CD4-positive, alpha-beta memory T cell (primary cell): ENCODE measurements at regions not wholly inside any gene's neighbourhood (a gene's known extent, or its start where the extent isn't known, plus 50 kb on each side); places are given as distances from the start of the nearest gene placed in this dataset.

Source experiments
- CTCF ChIA-PET: fragments of 350-600 bp; sonication (Branson Sonifier 250); formaldehyde crosslinking; loops from one replicate; lab custom pipeline; 2021; ENCODE audit warnings: inconsistent platforms; ENCODE audit not compliant: partially characterized antibody; lab: Charles Lee
- POLR2A ChIA-PET: fragments of 350-600 bp; sonication (Branson Sonifier 250); formaldehyde crosslinking; loops from one replicate; lab custom pipeline; 2021; ENCODE audit not compliant: partially characterized antibody; lab: Charles Lee
- DNase-seq, 5 donors: peaks; one replicate each; pipeline versions ENCODE4 v3.0.0 to v3.0.0-alpha.2; 2020 to 2022; ENCODE audit warnings: mixed read lengths in 1 of 5
- H3K27ac ChIP-seq: one replicate; pipeline ENCODE4 v1.7.0; 2013; ENCODE audit warnings: low read depth, low read length
- H3K27me3 ChIP-seq: 2 replicates; pipeline ENCODE4 v1.7.0; 2013; ENCODE audit warnings: mild to moderate bottlenecking, low read length, moderate library complexity; ENCODE audit not compliant: insufficient read depth
- H3K36me3 ChIP-seq: 2 replicates; pipeline ENCODE4 v1.7.0; 2013; ENCODE audit warnings: mild to moderate bottlenecking, low read length, moderate library complexity; ENCODE audit not compliant: insufficient read depth
- H3K4me1 ChIP-seq: 2 replicates; pipeline ENCODE4 v1.7.0; 2013; ENCODE audit warnings: mild to moderate bottlenecking, low read length, moderate library complexity; ENCODE audit not compliant: insufficient read depth
- H3K4me3 ChIP-seq, 2 donors: one replicate each; pipeline ENCODE4 v1.7.0; 2013; ENCODE audit warnings: low read length in 2 of 2, mild to moderate bottlenecking in 1 of 2
- H3K9me3 ChIP-seq, 2 donors: one replicate each; pipeline ENCODE4 v1.7.0; 2013; ENCODE audit warnings: low read length in 2 of 2, control low read depth in 1 of 2; ENCODE audit not compliant: control insufficient read depth in 1 of 2
- H3K27ac Mint-ChIP-seq, 7 donors: one replicate each; pipeline ENCODE4 v1.8.0; 2020 to 2021; ENCODE audit warnings: mixed read lengths in 7 of 7, mild to moderate bottlenecking in 6 of 7, inconsistent platforms in 3 of 7, moderate library complexity in 3 of 7
- H3K27me3 Mint-ChIP-seq, 2 donors: one replicate each; pipeline ENCODE4 v1.8.0; 2020 to 2021; ENCODE audit warnings: mixed read lengths in 2 of 2
- H3K36me3 Mint-ChIP-seq, 2 donors: one replicate each; pipeline ENCODE4 v1.8.0; 2020 to 2021; ENCODE audit warnings: mixed read lengths in 2 of 2, inconsistent platforms in 1 of 2, mild to moderate bottlenecking in 1 of 2
- H3K4me1 Mint-ChIP-seq, 4 donors: one replicate each; pipeline ENCODE4 v1.8.0; 2020 to 2021; ENCODE audit warnings: mixed read lengths in 4 of 4, mild to moderate bottlenecking in 1 of 4
- H3K4me3 Mint-ChIP-seq, 8 donors: one replicate each; pipeline ENCODE4 v1.8.0; 2020 to 2021; ENCODE audit warnings: mixed read lengths in 8 of 8, mild to moderate bottlenecking in 7 of 8, moderate library complexity in 6 of 8, inconsistent platforms in 3 of 8
- H3K9me3 Mint-ChIP-seq, 8 donors: one replicate each; pipeline ENCODE4 v1.8.0; 2020 to 2021; ENCODE audit warnings: mixed read lengths in 8 of 8, mild to moderate bottlenecking in 5 of 8, inconsistent platforms in 3 of 8, moderate library complexity in 1 of 8
- intact Hi-C: fragments of 100-400 bp; cut with micrococcal nuclease; formaldehyde crosslinking; loops from one replicate; pipeline ENCODE4 v1.15.1; 2023

DNA sequence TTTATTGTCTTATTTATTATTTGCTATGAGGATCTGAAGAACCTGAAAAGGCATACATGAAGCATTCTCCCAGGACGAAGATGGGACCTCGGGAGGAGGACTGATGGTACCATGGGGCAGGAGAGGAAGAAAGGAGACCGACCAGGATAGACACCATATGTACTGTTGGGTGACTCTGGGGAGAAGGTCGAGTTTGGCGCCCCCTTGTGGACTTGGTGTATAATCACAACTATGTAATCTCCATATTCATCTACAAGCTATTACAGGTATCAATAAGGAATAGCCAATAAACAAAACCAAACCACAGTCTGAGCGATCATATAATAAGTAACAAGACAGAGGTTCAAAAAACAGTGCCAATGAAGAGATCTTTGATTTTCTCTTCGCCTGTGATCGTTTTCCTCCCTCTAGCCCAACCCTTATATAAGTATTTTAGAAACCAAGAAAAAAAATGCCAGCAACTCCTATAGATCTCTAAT is 139.1 kb downstream of the SPTSSA start:
- Histone ChIP-seq H3K36me3 (no peaks in the 10 kb centered on the region), H3K27me3 (no peaks in the 10 kb centered on the region), H3K4me1 (no peaks in the 10 kb centered on the region), H3K27ac (no peak overlapping the region), H3K4me3 (no peak overlapping the region), H3K9me3 (no peaks in the 10 kb centered on the region)
- intact Hi-C loops = no loop called here
- H3K27ac Mint-ChIP-seq = no peak overlapping the region
- H3K36me3 Mint-ChIP-seq = no peaks in the 10 kb centered on the region
- ChIA-PET CTCF (interaction anchor here (0.7 to 5.8 kb wide), 17 partner anchors 9 to 1747 kb away, joined by 3 to 55 read pairs (median 5); no protein-coding TSS in a partner anchor), POLR2A (no interaction called here)
- peaks cover 0 to 3% (median under 1%) of the 10 kb centered on the region in 4 donors for H3K4me1 Mint-ChIP-seq
- DNase-seq = peak; percentile 50 to 61 (median 60)
- H3K27me3 Mint-ChIP-seq = peaks cover 2 to 9% of the 10 kb centered on the region in 2 donors
- no peak overlapping the region for H3K4me3 Mint-ChIP-seq
- no peaks in the 10 kb centered on the region for H3K9me3 Mint-ChIP-seq

DNA sequence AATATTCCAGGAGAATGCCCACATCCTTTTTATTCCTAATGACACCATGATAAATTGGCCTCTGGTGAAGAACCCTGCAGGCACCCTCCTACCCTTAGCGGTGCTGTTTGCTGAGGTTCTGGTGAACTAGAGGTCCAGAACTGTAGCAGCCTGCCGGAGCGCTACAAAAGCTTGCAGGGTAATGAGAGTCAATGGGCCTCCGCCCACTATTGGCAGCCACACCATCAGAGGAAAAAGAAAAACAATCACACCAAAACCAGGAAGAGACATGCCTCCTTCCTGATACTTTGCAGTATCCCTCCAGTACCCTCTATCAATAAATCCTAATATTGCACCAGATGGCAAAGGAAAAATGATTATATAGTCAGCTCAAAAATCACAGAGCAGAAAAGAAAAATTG is 142.9 kb downstream of the SPTSSA start:
- intact Hi-C loops = no loop called here
- no peak for DNase-seq
- Histone ChIP-seq H3K4me1 (no peaks in the 10 kb centered on the region), H3K4me3 (no peak overlapping the region), H3K9me3 (no peaks in the 10 kb centered on the region), H3K27ac (no peak overlapping the region), H3K36me3 (no peaks in the 10 kb centered on the region), H3K27me3 (no peaks in the 10 kb centered on the region)
- Mint-ChIP-seq H3K27me3 (peaks cover 10 to 15% of the 10 kb centered on the region in 2 donors), H3K9me3 (no peaks in the 10 kb centered on the region), H3K4me1 (peaks cover 0 to 3% (median 0%) of the 10 kb centered on the region in 4 donors), H3K36me3 (no peaks in the 10 kb centered on the region), H3K4me3 (no peak overlapping the region), H3K27ac (no peak overlapping the region)
- ChIA-PET CTCF (interaction anchor here (1.9 to 3.9 kb wide), 2 partner anchors 10 to 13 kb away, joined by 9 to 21 read pairs; no protein-coding TSS in a partner anchor), POLR2A (no interaction called here)

DNA sequence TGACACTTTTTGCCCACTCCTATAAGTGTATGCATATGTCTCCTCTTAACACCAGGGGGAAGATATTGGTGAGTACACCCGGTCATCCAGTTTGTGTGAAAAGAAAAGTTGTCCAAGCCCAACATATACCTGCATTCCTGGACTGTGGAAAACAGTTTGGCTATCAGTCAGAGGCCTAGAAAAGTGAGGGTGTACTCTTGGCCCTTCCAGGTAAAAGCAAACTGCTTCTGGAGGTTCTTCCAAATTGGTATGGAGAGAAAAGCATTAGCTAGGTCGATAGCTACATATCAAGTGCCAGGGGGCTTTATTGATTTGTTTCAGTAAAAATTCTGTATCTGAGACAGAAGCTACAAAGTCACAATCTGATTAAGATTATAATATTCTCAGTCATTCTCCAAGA is 144.0 kb downstream of the SPTSSA start:
- no peaks in the 10 kb centered on the region for H3K9me3 Mint-ChIP-seq
- Histone ChIP-seq H3K4me1 (no peaks in the 10 kb centered on the region), H3K27ac (no peak overlapping the region), H3K4me3 (no peak overlapping the region), H3K36me3 (no peaks in the 10 kb centered on the region), H3K9me3 (no peaks in the 10 kb centered on the region), H3K27me3 (no peaks in the 10 kb centered on the region)
- peaks cover 13 to 19% of the 10 kb centered on the region in 2 donors for H3K27me3 Mint-ChIP-seq
- intact Hi-C loops = no loop called here
- H3K27ac Mint-ChIP-seq = no peak overlapping the region
- DNase-seq = no peak
- H3K4me1 Mint-ChIP-seq = peaks cover 0 to 2% (median 0%) of the 10 kb centered on the region in 4 donors
- H3K36me3 Mint-ChIP-seq = no peaks in the 10 kb centered on the region
- no peak overlapping the region for H3K4me3 Mint-ChIP-seq
- CTCF ChIA-PET = interaction anchor here (0.6 to 3.9 kb wide), 3 partner anchors 11 to 470 kb away, joined by 3 to 21 read pairs (median 9); no protein-coding TSS in a partner anchor
- POLR2A ChIA-PET = no interaction called here

DNA sequence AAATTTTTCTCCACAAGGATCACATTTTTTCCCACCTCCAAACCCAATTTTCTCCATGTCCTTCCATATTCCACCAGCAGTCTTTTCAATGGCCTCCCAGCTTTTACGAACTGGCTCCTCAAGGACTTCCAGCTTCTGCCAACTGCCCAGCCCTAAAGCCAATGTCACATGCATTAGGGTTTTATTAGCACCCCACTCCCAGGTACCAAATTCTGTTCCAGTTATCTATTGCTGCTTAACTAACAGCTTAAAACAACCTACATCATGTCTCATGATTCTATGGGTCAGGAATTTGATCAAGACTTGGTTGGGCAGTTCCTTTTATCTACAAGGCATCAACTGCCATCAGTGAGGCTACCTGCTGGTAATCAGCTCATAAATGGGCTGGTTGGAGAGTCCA is 151.3 kb downstream of the SPTSSA start:
- Mint-ChIP-seq H3K9me3 (peaks cover 0 to 4% (median 1%) of the 10 kb centered on the region in 8 donors), H3K27me3 (peaks cover 21 to 24% of the 10 kb centered on the region in 2 donors), H3K4me3 (no peak overlapping the region), H3K4me1 (no peaks in the 10 kb centered on the region), H3K27ac (no peak overlapping the region), H3K36me3 (no peaks in the 10 kb centered on the region)
- Histone ChIP-seq H3K27ac (no peak overlapping the region), H3K36me3 (no peaks in the 10 kb centered on the region), H3K4me3 (no peak overlapping the region), H3K9me3 (no peaks in the 10 kb centered on the region), H3K4me1 (no peaks in the 10 kb centered on the region), H3K27me3 (no peaks in the 10 kb centered on the region)
- ChIA-PET POLR2A (no interaction called here), CTCF (interaction anchor here (0.9 to 5.2 kb wide), 2 partner anchors 13 to 18 kb away, joined by 3 to 55 read pairs; no protein-coding TSS in a partner anchor)
- intact Hi-C loops = no loop called here
- no peak for DNase-seq

DNA sequence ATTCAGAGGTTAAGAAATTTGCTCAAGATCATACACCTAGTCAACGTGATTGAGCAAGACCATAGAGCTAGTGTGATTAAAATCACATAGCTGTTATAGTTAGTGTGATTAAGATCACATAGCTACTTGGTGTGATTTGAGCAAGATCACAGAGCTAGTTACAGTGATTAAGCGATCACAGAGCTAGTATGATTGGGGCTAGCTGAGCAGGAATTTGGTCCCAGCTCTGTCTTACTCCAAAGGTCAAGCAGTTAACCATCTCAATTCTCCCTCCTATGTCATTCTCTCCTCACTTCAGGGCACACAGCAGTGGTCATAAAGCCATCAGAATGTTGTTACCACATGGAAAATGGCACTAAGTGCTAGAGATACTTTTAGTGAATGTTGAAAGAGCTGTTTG is 158.2 kb downstream of the SPTSSA start:
- Histone ChIP-seq H3K9me3 (no peaks in the 10 kb centered on the region), H3K4me3 (no peak overlapping the region), H3K27me3 (no peaks in the 10 kb centered on the region), H3K4me1 (no peaks in the 10 kb centered on the region), H3K36me3 (no peaks in the 10 kb centered on the region), H3K27ac (no peak overlapping the region)
- Mint-ChIP-seq H3K4me1 (no peaks in the 10 kb centered on the region), H3K9me3 (no peaks in the 10 kb centered on the region), H3K36me3 (no peaks in the 10 kb centered on the region), H3K27ac (no peak overlapping the region), H3K4me3 (no peak overlapping the region), H3K27me3 (peaks cover 11 to 13% of the 10 kb centered on the region in 2 donors)
- ChIA-PET CTCF (interaction anchor here (0.9 to 1.9 kb wide), 4 partner anchors 19 to 511 kb away, joined by 3 to 8 read pairs (median 4); no protein-coding TSS in a partner anchor), POLR2A (no interaction called here)
- intact Hi-C loops = no loop called here
- DNase-seq = no peak

DNA sequence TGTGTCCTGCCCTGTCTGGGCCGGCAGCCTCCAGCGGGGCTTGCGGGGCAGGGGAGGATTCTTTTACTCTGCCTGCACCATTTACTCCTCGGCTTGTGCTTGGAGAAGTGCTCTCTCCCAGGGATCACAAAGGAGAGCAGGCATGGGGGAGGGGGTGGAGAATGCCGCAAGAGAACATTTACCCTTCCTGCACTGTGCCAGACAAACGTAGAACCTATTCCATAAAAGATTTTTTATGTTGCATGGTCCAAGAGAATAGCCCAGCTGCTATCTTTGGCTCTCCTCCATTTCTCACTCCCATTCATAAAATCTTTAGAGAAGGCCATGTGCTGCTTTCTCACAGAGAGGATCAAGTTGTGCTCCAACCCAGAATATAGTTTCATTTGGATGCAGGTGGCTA is 159.4 kb downstream of the SPTSSA start:
- no peak overlapping the region for H3K27ac Mint-ChIP-seq
- peaks cover 9 to 15% of the 10 kb centered on the region in 2 donors for H3K27me3 Mint-ChIP-seq
- H3K9me3 Mint-ChIP-seq = no peaks in the 10 kb centered on the region
- POLR2A ChIA-PET = no interaction called here
- H3K36me3 ChIP-seq = no peaks in the 10 kb centered on the region
- intact Hi-C loops = no loop called here
- CTCF ChIA-PET = interaction anchor here (1.4 to 1.9 kb wide), 2 partner anchors 29 to 510 kb away, joined by 3 to 8 read pairs; no protein-coding TSS in a partner anchor
- no peak overlapping the region for H3K4me3 ChIP-seq
- H3K27me3 ChIP-seq = no peaks in the 10 kb centered on the region
- H3K36me3 Mint-ChIP-seq = no peaks in the 10 kb centered on the region
- no peak overlapping the region for H3K27ac ChIP-seq
- DNase-seq = no peak
- no peaks in the 10 kb centered on the region for H3K4me1 Mint-ChIP-seq
- H3K4me3 Mint-ChIP-seq = no peak overlapping the region
- no peaks in the 10 kb centered on the region for H3K4me1 ChIP-seq
- no peaks in the 10 kb centered on the region for H3K9me3 ChIP-seq

DNA sequence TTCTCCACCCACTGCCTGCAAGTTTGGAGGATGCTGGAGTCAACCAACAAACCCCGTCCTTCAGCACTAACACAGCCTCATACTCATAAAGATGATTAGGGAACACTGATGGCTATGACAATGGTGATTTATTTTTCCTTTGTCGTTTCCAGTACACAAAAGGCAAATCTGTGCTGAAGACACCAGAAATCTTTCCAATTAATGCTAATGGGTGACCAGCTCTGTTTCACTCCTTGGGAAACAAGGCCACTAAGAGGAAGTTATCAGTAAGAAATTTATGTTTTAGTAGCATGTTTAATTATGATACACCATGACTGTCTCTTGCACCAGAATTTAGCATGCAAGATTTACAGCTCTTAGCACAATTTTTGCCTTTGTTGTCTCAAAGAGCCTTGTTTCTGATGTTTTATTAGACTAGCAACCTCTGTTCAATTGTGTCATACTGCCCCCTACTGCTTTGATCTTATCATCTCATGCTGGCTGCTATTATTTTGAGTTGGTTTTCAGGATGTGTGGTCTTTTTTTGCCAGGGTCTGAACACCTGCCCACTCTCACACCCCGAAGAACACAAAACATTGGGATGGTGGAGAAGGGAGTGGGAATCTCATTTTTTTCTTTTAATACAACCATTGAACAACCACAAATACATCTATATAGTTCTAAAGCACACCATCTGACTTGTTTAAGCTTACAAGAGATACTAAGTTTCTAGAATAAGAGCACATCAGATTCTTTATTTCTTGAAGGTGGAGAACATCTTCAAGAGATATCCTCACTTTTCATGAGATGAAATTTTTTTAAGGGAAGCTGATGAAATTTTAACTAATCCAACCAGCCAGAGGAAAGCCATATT is 160.9 kb downstream of the SPTSSA start:
- H3K36me3 ChIP-seq = no peaks in the 10 kb centered on the region
- POLR2A ChIA-PET = no interaction called here
- H3K4me1 Mint-ChIP-seq = no peaks in the 10 kb centered on the region
- no peak overlapping the region for H3K4me3 ChIP-seq
- CTCF ChIA-PET = interaction anchor here (0.6 to 2.4 kb wide), 8 partner anchors 13 to 807 kb away, joined by 3 to 8 read pairs (median 4); no protein-coding TSS in a partner anchor
- no peak overlapping the region for H3K4me3 Mint-ChIP-seq
- DNase-seq = peak in 4 of 5 donors; percentile 19 to 29 (median 22)
- H3K36me3 Mint-ChIP-seq = no peaks in the 10 kb centered on the region
- no peaks in the 10 kb centered on the region for H3K9me3 Mint-ChIP-seq
- no peaks in the 10 kb centered on the region for H3K27me3 ChIP-seq
- peaks cover 9 to 13% of the 10 kb centered on the region in 2 donors for H3K27me3 Mint-ChIP-seq
- intact Hi-C loops = no loop called here
- H3K9me3 ChIP-seq = no peaks in the 10 kb centered on the region
- peak overlapping the region in 1 of 7 donors; percentile 29 for H3K27ac Mint-ChIP-seq
- no peaks in the 10 kb centered on the region for H3K4me1 ChIP-seq
- no peak overlapping the region for H3K27ac ChIP-seq
